BE2C (cell line): ENCODE measurements at regions not wholly inside any gene's neighbourhood (a gene's known extent, or its start where the extent isn't known, plus 50 kb on each side); places are given as distances from the start of the nearest gene placed in this dataset.
A peak's percentile ranks its signal among the peaks of the same experiment; 100 is the strongest.

Source experiments
- DNase-seq: peaks from one replicate; pipeline ENCODE4 v3.0.0-alpha.2; 2020
- H3K27me3 ChIP-seq: fragments of 250-450 bp; sonication (Bioruptor Pico); 2 replicates; pipeline ENCODE4 v1.5.1; 2020; ENCODE audit warnings: mild to moderate bottlenecking
- H3K36me3 ChIP-seq: fragments of 250-450 bp; sonication (Bioruptor Pico); 2 replicates; pipeline ENCODE4 v1.5.1; 2020; ENCODE audit warnings: mild to moderate bottlenecking
- H3K4me1 ChIP-seq: fragments of 250-450 bp; sonication (Bioruptor Pico); 2 replicates; pipeline ENCODE4 v1.5.1; 2020
- H3K4me3 ChIP-seq: 2 replicates; pipeline ENCODE4 v1.5.1; 2011; ENCODE audit warnings: low read depth, low read length
- H3K9me3 ChIP-seq: fragments of 250-450 bp; sonication (Bioruptor Pico); 2 replicates; pipeline ENCODE4 v1.5.1; 2020
- TF ChIP-seq, protein P1 (sequence below): IDR thresholded peaks from 2 replicates; pipeline ENCODE4 v1.5.1; 2012; ENCODE audit warnings: mild to moderate bottlenecking, low read depth, low read length

DNA sequence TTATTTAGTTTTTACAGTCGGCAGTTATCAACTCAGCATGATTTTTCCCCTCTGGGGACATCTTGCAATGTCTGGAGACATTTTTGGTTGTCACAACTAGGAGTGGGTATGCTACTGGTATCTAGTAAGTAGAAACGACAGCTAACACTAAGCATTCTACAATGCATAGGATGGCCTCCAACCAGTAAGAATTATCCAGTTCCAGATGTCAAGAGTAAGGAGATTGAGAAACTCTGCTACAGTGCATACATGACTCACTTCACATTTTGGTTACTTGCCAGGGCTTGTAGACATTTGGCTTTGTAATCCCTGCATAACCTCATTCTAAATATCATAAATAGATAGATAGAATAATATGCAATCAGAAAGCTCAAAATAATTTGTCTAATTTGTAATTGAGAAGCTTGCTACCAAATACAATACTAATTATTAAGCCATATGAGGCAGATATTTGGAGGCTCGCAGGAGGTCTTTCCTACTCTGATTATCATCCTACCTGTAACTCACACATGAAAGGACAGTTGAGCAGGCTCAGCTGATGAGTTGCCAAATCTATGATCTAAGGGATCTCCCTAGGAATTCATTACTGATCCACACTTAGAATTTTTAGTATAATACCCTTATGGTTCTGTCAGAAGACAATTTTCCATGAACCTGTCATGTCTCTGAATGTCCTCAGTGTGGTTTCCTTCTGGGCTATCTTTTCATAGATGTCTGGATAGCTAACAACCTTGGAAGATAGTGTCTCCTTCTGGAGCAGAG is 346.9 kb upstream of the TLE4 start:
- TF ChIP-seq, protein P1, sequence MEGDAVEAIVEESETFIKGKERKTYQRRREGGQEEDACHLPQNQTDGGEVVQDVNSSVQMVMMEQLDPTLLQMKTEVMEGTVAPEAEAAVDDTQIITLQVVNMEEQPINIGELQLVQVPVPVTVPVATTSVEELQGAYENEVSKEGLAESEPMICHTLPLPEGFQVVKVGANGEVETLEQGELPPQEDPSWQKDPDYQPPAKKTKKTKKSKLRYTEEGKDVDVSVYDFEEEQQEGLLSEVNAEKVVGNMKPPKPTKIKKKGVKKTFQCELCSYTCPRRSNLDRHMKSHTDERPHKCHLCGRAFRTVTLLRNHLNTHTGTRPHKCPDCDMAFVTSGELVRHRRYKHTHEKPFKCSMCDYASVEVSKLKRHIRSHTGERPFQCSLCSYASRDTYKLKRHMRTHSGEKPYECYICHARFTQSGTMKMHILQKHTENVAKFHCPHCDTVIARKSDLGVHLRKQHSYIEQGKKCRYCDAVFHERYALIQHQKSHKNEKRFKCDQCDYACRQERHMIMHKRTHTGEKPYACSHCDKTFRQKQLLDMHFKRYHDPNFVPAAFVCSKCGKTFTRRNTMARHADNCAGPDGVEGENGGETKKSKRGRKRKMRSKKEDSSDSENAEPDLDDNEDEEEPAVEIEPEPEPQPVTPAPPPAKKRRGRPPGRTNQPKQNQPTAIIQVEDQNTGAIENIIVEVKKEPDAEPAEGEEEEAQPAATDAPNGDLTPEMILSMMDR: no peak
- Histone ChIP-seq H3K9me3 (no peaks in the 10 kb centered on the region), H3K36me3 (no peaks in the 10 kb centered on the region), H3K4me3 (no peak overlapping the region), H3K4me1 (no peaks in the 10 kb centered on the region), H3K27me3 (no peaks in the 10 kb centered on the region)
- DNase-seq: no peak

DNA sequence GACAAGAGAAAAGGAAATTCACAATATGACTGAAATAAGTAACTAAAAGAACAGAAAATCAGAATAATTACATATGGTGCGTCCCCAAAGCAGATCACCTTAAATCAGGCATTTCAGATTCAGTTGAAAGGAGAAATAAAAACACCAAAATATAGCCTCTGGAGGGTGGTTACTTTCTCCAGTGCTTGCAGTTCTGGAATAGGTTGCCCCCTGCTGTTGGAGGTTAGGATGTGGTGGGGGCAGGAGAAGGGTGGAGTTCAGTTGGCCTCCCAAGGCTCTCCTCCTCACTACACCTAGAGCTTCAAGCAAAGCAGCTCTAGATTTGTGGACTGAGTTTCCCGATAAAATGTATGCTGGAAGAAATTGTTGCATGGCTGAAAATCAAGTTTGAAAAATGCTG is 338.2 kb upstream of the TLE4 start:
- Histone ChIP-seq H3K4me1 (no peaks in the 10 kb centered on the region), H3K9me3 (no peaks in the 10 kb centered on the region), H3K36me3 (no peaks in the 10 kb centered on the region), H3K27me3 (no peaks in the 10 kb centered on the region), H3K4me3 (no peak overlapping the region)
- peak; percentile 42 for DNase-seq
- TF ChIP-seq, protein P1: peak; percentile 75

DNA sequence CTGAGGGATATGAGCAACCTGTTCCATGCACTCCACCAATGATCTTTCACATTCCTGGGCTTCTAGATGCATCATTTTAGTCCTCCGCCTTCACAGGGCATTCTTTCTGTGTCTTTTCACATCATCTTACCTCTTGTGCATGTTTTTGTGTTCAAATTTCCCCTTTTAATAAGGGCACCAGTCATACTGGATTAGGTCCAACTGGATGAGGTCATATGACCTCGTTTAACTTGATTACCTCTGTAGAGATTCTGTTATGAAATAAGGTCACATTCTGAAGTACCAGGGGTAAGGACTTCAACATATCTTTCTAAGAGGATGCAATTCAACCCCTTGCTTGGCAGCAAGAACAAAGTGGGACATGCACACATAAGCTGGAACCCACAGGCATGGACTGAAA is 335.3 kb upstream of the TLE4 start:
- Histone ChIP-seq H3K36me3 (no peaks in the 10 kb centered on the region), H3K27me3 (no peaks in the 10 kb centered on the region), H3K4me1 (no peaks in the 10 kb centered on the region), H3K4me3 (no peak overlapping the region), H3K9me3 (no peaks in the 10 kb centered on the region)
- no peak for DNase-seq
- TF ChIP-seq, protein P1: no peak

DNA sequence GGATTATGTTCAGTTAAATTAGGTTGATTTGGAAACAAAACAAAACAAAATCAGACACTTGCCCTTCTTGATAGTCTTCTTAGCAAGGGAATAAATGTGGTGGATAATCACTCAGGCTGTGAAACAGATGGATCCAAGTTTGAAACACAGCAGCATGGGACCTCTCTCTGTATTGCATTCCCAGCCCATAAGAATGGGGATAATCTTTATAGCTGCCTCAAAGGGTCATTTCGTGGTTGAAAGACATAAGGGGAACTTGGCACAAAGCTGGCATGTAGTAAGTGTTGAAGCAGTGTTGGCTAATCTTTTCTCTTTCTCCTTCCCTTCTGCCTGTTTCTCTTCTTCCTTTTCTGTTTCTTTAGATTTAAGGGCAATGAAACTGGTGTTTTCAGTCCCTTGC is 333.9 kb upstream of the TLE4 start:
- Histone ChIP-seq H3K36me3 (no peaks in the 10 kb centered on the region), H3K4me3 (no peak overlapping the region), H3K4me1 (no peaks in the 10 kb centered on the region), H3K27me3 (no peaks in the 10 kb centered on the region), H3K9me3 (no peaks in the 10 kb centered on the region)
- TF ChIP-seq, protein P1: no peak
- no peak for DNase-seq

DNA sequence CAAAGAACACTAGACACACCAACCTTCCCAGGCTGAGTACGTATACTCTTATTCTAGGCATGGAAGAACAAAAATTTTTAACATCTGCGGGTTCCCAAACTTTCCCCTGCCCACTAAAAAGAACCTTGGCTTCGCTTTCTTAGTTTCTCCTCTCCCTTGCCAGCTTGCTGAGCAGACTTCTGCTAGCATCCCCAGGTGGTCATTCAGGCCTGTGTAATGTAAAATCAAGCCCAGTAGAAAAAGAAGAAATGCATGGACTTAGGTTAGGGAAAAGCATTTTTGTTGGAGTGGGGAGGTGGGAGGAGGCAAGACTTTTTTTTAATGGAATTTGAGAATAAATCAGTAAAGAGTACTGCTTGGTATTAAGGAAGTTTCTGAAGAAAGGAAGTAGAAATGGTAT is 331.0 kb upstream of the TLE4 start:
- DNase-seq: no peak
- no peak overlapping the region for H3K4me3 ChIP-seq
- H3K9me3 ChIP-seq: no peaks in the 10 kb centered on the region
- no peaks in the 10 kb centered on the region for H3K36me3 ChIP-seq
- H3K4me1 ChIP-seq: no peaks in the 10 kb centered on the region
- TF ChIP-seq, protein P1: no peak
- H3K27me3 ChIP-seq: no peaks in the 10 kb centered on the region

DNA sequence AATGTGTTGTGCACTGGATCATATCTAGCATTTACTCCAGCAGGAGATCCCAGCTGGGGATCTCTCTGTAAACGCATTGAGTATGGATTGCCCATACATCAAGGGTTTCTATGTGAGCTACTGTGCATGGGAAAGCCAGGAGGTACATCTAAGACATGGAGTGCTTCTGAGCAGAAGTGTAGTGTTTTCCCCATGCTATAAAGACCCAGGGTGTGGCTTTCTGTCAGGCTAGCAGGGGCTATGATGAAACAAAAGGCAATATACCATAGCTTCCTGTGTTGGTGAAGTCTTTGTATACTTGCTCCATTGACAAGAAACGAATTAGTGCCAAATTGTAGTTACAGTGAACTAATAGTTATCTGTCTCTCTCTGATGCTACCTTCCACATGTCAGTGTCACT is 329.3 kb upstream of the TLE4 start:
- no peaks in the 10 kb centered on the region for H3K36me3 ChIP-seq
- H3K4me3 ChIP-seq: no peak overlapping the region
- no peak for DNase-seq
- TF ChIP-seq, protein P1: no peak
- H3K4me1 ChIP-seq: no peaks in the 10 kb centered on the region
- H3K9me3 ChIP-seq: no peaks in the 10 kb centered on the region
- H3K27me3 ChIP-seq: no peaks in the 10 kb centered on the region
